Left ventricle myocardium inferior (tissue), 1 donor: ENCODE measurements at regions not wholly inside any gene's neighbourhood (a gene's known extent, or its start where the extent isn't known, plus 50 kb on each side); places are given as distances from the start of the nearest gene placed in this dataset.

Experiments used
- DNase-seq: peaks from one replicate; pipeline ENCODE4 v3.0.0-alpha.2; 2020
- H3K27ac ChIP-seq: fragments of 200-600 bp; replicated peaks from 2 replicates; pipeline ENCODE4 v1.8.0; 2021
- H3K27me3 ChIP-seq: fragments of 200-600 bp; 2 replicates; pipeline ENCODE4 v1.8.0; 2021; ENCODE audit warnings: low read depth
- H3K36me3 ChIP-seq: fragments of 200-600 bp; 2 replicates; pipeline ENCODE4 v1.8.0; 2021
- H3K4me1 ChIP-seq: fragments of 200-600 bp; 2 replicates; pipeline ENCODE4 v1.8.0; 2021
- H3K4me3 ChIP-seq: fragments of 200-600 bp; 2 replicates; pipeline ENCODE4 v1.8.0; 2021; ENCODE audit warnings: mild to moderate bottlenecking, moderate library complexity
- H3K9me3 ChIP-seq: fragments of 200-600 bp; replicated peaks from 2 replicates; pipeline ENCODE4 v1.8.0; 2021
- intact Hi-C: fragments of 100-400 bp; cut with micrococcal nuclease; formaldehyde crosslinking; loops from one replicate; pipeline ENCODE4 v1.11.0; 2022
- TF ChIP-seq, protein P1 (sequence below): fragments of 200-600 bp; IDR thresholded peaks from 2 replicates; pipeline ENCODE4 v1.8.0; 2021; ENCODE audit warnings: antibody characterized with exemption, mild to moderate bottlenecking, borderline replicate concordance
- donor health status: DM: no; HTN: yes; CAD: no; lungs with severe emphysema.

DNA sequence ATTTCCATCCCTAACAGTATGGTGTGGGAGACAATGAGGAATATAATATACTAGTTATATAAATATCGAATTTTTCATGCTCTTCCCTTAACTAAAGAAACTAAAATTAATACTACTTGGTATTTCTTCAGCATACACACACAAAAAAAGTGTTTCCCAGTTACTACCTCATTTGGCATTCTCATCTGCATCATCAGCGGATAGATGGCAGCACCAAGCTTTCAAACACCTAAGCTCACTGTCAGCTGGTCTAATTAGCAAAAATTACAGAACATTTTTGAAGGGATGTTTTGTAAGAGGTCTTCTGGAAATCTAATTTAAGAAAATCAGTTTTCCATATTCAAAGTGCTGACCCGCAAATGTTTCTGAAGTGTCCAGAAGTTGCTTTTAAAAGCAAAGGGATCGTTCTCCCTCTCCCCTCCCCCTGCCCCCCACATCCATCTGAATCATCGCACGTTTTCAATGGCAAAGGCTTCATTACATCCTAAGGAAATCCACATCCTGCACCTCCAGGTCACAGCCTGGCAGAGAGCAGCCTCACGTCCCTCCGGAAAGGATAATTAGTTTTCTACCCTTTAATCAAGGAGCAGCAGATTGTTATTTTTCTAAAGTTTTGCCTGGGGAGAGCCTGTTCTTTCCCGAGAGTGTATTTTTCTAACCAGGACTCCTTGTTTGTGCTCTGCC is 86.1 kb upstream of the SPATA12 start:
- no peaks in the 10 kb centered on the region for H3K4me1 ChIP-seq
- no peak for DNase-seq
- H3K27me3 ChIP-seq: no peaks in the 10 kb centered on the region
- H3K27ac ChIP-seq: no peak overlapping the region
- TF ChIP-seq, protein P1, sequence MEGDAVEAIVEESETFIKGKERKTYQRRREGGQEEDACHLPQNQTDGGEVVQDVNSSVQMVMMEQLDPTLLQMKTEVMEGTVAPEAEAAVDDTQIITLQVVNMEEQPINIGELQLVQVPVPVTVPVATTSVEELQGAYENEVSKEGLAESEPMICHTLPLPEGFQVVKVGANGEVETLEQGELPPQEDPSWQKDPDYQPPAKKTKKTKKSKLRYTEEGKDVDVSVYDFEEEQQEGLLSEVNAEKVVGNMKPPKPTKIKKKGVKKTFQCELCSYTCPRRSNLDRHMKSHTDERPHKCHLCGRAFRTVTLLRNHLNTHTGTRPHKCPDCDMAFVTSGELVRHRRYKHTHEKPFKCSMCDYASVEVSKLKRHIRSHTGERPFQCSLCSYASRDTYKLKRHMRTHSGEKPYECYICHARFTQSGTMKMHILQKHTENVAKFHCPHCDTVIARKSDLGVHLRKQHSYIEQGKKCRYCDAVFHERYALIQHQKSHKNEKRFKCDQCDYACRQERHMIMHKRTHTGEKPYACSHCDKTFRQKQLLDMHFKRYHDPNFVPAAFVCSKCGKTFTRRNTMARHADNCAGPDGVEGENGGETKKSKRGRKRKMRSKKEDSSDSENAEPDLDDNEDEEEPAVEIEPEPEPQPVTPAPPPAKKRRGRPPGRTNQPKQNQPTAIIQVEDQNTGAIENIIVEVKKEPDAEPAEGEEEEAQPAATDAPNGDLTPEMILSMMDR: no peak
- H3K36me3 ChIP-seq: no peaks in the 10 kb centered on the region
- intact Hi-C loops: no loop called here
- no peaks in the 10 kb centered on the region for H3K9me3 ChIP-seq
- no peak overlapping the region for H3K4me3 ChIP-seq

DNA sequence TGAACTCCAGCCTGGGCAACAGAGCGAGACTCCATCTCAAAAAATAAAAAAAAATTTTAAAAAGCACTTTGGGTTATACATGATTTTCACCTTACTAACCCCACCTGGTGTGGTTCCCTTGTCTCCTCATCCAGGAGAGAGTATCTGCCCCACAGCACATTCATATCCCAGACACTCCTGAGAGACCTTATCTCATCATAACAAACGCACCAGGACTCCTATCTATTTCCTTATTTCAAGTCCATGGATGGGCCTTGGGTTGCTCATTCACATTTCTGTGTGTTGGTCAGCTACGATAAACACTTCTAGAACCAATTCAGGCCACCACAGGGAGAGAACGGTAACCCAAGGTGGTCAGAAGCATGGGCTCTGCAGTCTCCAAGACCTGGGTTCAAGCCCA is 88.6 kb upstream of the SPATA12 start:
- H3K27ac ChIP-seq: no peak overlapping the region
- no peak for DNase-seq
- H3K9me3 ChIP-seq: no peaks in the 10 kb centered on the region
- H3K4me1 ChIP-seq: no peaks in the 10 kb centered on the region
- no peak overlapping the region for H3K4me3 ChIP-seq
- intact Hi-C loops: no loop called here
- TF ChIP-seq, protein P1: no peak
- H3K36me3 ChIP-seq: no peaks in the 10 kb centered on the region
- no peaks in the 10 kb centered on the region for H3K27me3 ChIP-seq

DNA sequence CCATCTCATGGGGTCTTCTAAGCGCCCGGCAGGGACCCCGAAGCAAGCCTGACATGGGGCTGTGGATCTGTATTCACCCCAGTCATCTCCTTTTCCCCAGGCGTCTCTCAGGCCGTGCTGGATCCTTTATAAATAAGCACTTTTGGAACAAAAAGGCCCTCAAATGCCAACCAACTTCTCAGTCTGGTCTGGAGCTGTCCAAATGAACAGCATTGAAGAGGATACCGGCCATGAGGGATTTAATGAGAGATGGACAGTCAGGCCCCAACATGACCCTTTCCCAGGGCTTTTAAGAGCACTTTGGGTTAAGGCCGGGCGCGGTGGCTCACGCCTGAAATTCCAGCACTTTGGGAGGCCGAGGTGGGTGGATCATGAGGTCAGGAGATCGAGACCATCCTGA is 89.2 kb upstream of the SPATA12 start:
- intact Hi-C loops: no loop called here
- DNase-seq: no peak
- Histone ChIP-seq H3K4me1 (no peaks in the 10 kb centered on the region), H3K9me3 (no peaks in the 10 kb centered on the region), H3K36me3 (no peaks in the 10 kb centered on the region), H3K27me3 (no peaks in the 10 kb centered on the region), H3K4me3 (no peak overlapping the region), H3K27ac (no peak overlapping the region)
- TF ChIP-seq, protein P1: no peak

DNA sequence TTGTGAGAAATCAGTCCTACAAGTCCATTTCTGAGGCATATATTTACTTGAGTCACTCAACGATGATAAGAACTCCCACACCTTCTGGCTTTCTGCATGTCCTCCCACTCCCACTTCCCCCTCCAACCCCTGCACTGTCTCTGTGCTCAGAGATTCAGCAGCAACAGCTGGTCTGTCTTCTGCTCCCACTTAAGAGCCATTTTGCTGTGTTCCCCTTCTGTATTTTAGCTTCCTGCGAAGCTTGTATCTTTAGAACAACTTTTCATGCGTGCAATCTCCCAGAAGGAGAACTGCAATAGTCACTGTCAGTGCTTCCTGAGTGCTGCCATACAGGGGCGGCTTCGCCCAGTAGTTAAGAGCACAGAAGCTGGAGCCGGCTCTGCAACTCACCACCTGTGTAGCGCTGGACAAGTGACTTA is 90.0 kb upstream of the SPATA12 start:
- Histone ChIP-seq H3K27ac (no peak overlapping the region), H3K9me3 (peaks cover 4% of the 10 kb centered on the region), H3K27me3 (no peaks in the 10 kb centered on the region), H3K36me3 (no peaks in the 10 kb centered on the region), H3K4me1 (no peaks in the 10 kb centered on the region), H3K4me3 (no peak overlapping the region)
- TF ChIP-seq, protein P1: no peak
- DNase-seq: no peak
- intact Hi-C loops: no loop called here

DNA sequence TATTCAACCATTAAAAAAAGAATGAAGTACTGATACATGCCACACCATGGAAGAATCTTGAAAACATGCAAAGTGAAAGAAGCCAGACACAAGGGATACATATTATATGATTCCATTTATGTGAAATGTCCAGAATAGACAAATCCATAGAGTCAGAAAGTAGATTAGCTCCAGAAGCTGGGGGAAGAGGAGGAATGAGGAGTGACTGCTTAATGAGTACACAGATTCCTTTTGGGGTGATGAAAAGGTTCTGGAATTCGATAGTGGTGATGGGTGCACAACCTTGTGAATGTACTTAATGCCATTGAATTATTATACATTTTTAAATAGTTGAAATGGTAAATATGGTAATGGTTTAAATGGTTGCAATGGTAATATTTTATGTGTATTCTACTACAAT is 90.6 kb upstream of the SPATA12 start:
- H3K36me3 ChIP-seq: no peaks in the 10 kb centered on the region
- no peaks in the 10 kb centered on the region for H3K27me3 ChIP-seq
- no peak overlapping the region for H3K27ac ChIP-seq
- no peaks in the 10 kb centered on the region for H3K4me1 ChIP-seq
- peaks cover 10% of the 10 kb centered on the region for H3K9me3 ChIP-seq
- no peak for DNase-seq
- intact Hi-C loops: no loop called here
- no peak overlapping the region for H3K4me3 ChIP-seq
- TF ChIP-seq, protein P1: no peak

DNA sequence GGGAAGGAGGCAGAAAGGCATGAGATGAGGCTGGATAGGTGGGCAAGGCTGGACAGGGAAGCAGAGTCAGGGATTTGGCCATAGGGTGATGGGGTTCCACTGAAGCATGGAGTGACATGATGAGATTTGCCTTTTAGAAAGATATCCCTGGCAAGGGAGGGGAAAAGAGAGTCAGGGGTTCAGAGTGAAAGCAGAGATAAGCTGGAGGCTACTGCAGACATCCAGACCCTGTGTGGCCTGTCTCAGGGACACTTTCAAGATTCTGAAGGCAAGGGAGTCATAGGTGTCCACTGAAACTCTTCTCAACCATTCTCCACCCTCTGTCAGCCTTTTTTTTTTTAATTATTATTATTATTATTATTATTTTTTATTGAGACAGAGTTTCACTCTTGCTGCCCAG is 94.0 kb upstream of the SPATA12 start:
- TF ChIP-seq, protein P1: no peak
- no peaks in the 10 kb centered on the region for H3K4me1 ChIP-seq
- H3K36me3 ChIP-seq: no peaks in the 10 kb centered on the region
- DNase-seq: no peak
- no peak overlapping the region for H3K27ac ChIP-seq
- H3K4me3 ChIP-seq: no peak overlapping the region
- intact Hi-C loops: no loop called here
- no peaks in the 10 kb centered on the region for H3K27me3 ChIP-seq
- H3K9me3 ChIP-seq: peaks cover 16% of the 10 kb centered on the region
